22Rv1 (cell line): ENCODE measurements at regions not wholly inside any gene's neighbourhood (a gene's known extent, or its start where the extent isn't known, plus 50 kb on each side); places are given as distances from the start of the nearest gene placed in this dataset.

ENCODE experiments used
- ZFX ChIP-seq: fragments of 450-650 bp; IDR thresholded peaks from 2 replicates; pipeline ENCODE4 v1.6.1; 2017; ENCODE audit warnings: antibody characterized with exemption, borderline replicate concordance
- TF ChIP-seq, protein P1 (sequence below): fragments of 450-650 bp; IDR thresholded peaks from 2 replicates; pipeline ENCODE4 v1.5.1; 2017; ENCODE audit warnings: mild to moderate bottlenecking

DNA sequence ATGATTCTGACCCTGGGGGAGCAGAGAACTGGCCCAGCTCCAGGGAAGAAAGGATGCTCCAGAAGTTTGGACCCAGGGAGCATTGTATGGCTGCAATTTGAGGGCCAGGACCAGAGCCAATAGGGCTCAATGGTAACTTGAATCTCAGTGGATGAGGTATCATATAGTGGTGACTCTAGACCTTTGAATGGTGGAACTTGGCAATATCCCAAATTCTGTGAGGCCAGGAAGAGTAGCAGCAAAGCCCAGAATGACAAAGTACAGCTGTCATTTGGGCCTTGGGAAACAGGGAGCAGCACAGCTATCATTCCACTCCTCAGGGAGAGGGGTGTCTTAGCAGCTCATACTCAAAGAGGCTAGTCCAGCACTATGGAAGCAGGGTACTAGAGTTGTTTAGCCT, 332.9 kb upstream of the RBMS1 start:
- TF ChIP-seq, protein P1, sequence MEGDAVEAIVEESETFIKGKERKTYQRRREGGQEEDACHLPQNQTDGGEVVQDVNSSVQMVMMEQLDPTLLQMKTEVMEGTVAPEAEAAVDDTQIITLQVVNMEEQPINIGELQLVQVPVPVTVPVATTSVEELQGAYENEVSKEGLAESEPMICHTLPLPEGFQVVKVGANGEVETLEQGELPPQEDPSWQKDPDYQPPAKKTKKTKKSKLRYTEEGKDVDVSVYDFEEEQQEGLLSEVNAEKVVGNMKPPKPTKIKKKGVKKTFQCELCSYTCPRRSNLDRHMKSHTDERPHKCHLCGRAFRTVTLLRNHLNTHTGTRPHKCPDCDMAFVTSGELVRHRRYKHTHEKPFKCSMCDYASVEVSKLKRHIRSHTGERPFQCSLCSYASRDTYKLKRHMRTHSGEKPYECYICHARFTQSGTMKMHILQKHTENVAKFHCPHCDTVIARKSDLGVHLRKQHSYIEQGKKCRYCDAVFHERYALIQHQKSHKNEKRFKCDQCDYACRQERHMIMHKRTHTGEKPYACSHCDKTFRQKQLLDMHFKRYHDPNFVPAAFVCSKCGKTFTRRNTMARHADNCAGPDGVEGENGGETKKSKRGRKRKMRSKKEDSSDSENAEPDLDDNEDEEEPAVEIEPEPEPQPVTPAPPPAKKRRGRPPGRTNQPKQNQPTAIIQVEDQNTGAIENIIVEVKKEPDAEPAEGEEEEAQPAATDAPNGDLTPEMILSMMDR, result no peak
- TF ChIP-seq ZFX, result no peak
